HEK293 (cell line): ENCODE measurements at regions not wholly inside any gene's neighbourhood (a gene's known extent, or its start where the extent isn't known, plus 50 kb on each side); places are given as distances from the start of the nearest gene placed in this dataset.

ENCODE experiments used
- CTCF ChIP-seq: fragments of 450-650 bp; formaldehyde crosslinking; IDR thresholded peaks from 2 replicates; pipeline ENCODE4 v1.5.1; 2016; ENCODE audit warnings: missing biosample characterization, missing genetic modification characterization
- SP7 ChIP-seq: fragments of 450-650 bp; formaldehyde crosslinking; IDR thresholded peaks from 2 replicates; pipeline ENCODE4 v1.5.1; 2016; ENCODE audit warnings: missing biosample characterization, missing genetic modification characterization
- ZBTB44 ChIP-seq: fragments of 450-650 bp; IDR thresholded peaks from 2 replicates; pipeline ENCODE4 v1.5.1; 2018; ENCODE audit warnings: missing biosample characterization, mild to moderate bottlenecking, missing genetic modification characterization
- ZBTB7A ChIP-seq: fragments of 450-650 bp; formaldehyde crosslinking; IDR thresholded peaks from 2 replicates; pipeline ENCODE4 v1.5.1; 2016; ENCODE audit warnings: low read depth, missing biosample characterization, missing genetic modification characterization
- ZNF266 ChIP-seq: fragments of 450-650 bp; formaldehyde crosslinking; IDR thresholded peaks from 2 replicates; pipeline ENCODE4 v1.5.1; 2016; ENCODE audit warnings: missing biosample characterization, missing genetic modification characterization, low read depth
- ZNF501 ChIP-seq: fragments of 450-650 bp; formaldehyde crosslinking; IDR thresholded peaks from 2 replicates; pipeline ENCODE4 v1.5.1; 2016; ENCODE audit warnings: missing biosample characterization, missing genetic modification characterization

- TF ChIP-seq ZNF501 (tag by site-specific recombination) = no peak
- TF ChIP-seq CTCF (tag by site-specific recombination) = no peak
- TF ChIP-seq ZNF266 (tag by site-specific recombination) = no peak
- TF ChIP-seq ZBTB44 (tag by site-specific recombination) = no peak
- TF ChIP-seq SP7 = no peak
- TF ChIP-seq ZBTB7A (tag by site-specific recombination) = no peak
Measured at GRCh38 chr17:72433797-72434196, 313.0 kb downstream of the SOX9 start.
